Hematopoietic multipotent progenitor cell treated with erythropoietin and hydrocortisone succinate and interleukin-3 and kit ligand, for 6 days (in vitro differentiated cells): ENCODE measurements at regions not wholly inside any gene's neighbourhood (a gene's known extent, or its start where the extent isn't known, plus 50 kb on each side); places are given as distances from the start of the nearest gene placed in this dataset.

Experiments used
- DNase-seq: peaks from one replicate; pipeline ENCODE4 v3.0.0-alpha.2; 2015

GRCh38 chr9:129395633-129396364, 217.7 kb upstream of the IER5L start:
- DNase-seq = no peak

DNA sequence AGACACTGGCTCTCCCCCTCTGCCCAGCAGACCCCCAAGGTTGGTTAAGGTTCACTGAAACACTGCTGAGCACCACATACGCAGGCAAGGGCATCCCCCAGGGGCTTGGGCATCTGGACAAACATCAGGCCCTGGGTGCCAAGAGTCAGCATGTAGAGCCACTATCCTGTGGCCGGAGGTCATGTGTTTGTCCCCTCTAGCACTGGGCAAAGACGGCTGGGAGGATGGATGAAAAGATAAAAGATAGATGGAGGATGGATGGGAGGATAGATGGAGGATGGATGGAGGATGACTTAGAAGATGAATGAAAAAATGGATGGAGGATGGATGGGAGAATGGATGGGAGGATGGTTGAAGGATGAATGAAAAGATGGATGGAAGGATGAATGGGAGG, 216.8 kb upstream of the IER5L start:
- DNase-seq = no peak

- DNase-seq = no peak
Observed at GRCh38 chr9:129394061-129394885, 216.2 kb upstream of the IER5L start.

DNA sequence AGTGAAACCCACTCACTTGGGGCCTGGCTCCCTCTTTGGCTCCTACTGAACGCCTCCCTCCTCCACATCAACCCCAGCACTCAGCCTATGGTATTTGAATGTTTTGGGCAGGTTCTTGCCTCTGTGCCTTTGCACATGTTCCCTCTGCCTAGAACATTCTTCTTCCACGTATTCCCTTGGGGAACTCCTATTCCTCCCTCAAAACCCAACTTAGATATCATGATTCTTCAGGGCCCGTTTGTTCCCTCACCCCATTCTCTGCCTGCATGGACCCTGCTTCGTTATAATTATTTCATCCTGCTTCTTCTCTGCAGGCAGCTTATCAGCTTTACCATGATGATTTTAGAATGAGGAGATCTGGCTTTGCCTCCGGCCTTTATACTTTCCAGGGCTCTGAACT, 215.0 kb upstream of the IER5L start:
- no peak for DNase-seq

DNA sequence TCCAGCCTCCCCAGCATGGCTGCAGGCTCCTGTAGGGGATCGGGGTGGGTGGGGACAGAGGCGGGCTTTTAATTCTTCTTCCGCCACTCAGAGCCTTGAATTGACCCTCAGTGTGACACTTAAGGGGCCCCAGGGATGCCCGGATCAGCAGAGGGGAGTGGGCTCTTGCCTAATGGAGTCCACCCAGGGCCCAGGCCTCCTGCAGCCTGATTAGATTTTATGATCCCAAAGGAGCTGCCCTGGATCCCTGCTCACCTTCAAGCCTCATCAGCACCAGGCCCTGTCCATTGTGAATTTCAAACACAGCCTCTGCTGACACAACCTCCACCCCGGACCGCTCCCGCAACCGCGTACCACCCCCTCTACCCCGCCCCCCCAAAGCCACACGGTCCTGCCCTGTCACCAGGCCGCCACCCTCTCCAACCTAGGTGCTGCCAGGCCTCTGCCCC, 214.1 kb upstream of the IER5L start:
- peak; percentile 28 for DNase-seq

- no peak for DNase-seq
Observed at GRCh38 chr9:129391221-129391661, 213.2 kb upstream of the IER5L start.

- no peak for DNase-seq
Observed at GRCh38 chr9:129390541-129390940, 212.5 kb upstream of the IER5L start.

DNA sequence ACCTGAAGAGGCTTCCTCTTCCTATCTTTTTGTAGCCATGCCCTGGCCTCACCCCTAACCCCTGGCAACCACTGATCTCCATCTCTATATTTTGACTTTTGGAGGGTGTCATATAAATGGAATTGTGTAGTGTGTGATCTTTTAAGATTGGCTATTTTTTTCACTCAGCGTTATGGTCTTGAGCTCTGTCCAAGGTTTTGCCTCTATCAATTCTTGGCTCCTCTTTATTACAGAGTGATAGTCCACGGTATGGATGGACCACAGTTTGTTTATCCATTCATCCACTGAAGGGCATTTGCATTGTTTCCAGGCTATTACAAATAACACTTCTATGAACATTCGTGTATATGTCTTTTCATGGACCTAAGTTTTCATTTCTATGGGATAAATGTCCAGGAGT, 209.8 kb upstream of the IER5L start:
- DNase-seq = no peak

- no peak for DNase-seq
Observed at GRCh38 chr9:129386812-129387177, 208.7 kb upstream of the IER5L start.

GRCh38 chr9:129385211-129385934, 207.3 kb upstream of the IER5L start:
- no peak for DNase-seq

DNA sequence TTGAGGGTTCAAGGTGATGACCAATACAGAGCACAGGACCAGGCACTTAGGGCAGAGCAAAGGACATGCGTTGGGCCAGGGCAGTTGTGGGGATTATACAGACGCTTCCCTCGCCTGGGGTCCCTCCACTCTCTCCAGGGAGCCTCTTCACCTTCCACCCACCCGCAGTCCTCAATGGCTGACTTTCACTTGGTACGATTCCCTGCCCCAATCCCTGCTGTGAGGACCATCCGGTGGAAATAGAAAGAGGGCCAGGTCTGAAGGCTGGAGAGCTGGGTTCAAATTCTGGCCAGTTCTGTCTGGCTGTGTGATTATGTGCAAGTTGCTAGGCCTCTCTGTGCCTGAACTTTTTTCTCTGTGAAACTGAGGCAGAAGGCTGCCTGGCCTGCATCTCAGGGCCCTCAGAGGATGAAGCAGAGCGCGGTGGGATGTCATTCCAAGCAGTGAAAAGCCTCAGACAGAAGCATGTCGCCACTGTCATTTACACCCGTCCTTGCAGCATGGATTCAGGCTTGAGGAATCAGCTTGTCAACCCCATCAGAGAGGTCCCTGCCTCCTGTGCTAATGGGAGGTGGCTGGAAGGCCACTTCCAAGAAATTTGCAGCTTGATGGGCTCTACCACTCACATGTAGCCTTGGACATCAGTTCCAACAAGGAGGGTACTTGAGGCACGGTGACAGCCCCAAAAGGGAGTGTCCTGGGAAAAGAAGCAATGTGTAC, 206.6 kb upstream of the IER5L start:
- DNase-seq = no peak

DNA sequence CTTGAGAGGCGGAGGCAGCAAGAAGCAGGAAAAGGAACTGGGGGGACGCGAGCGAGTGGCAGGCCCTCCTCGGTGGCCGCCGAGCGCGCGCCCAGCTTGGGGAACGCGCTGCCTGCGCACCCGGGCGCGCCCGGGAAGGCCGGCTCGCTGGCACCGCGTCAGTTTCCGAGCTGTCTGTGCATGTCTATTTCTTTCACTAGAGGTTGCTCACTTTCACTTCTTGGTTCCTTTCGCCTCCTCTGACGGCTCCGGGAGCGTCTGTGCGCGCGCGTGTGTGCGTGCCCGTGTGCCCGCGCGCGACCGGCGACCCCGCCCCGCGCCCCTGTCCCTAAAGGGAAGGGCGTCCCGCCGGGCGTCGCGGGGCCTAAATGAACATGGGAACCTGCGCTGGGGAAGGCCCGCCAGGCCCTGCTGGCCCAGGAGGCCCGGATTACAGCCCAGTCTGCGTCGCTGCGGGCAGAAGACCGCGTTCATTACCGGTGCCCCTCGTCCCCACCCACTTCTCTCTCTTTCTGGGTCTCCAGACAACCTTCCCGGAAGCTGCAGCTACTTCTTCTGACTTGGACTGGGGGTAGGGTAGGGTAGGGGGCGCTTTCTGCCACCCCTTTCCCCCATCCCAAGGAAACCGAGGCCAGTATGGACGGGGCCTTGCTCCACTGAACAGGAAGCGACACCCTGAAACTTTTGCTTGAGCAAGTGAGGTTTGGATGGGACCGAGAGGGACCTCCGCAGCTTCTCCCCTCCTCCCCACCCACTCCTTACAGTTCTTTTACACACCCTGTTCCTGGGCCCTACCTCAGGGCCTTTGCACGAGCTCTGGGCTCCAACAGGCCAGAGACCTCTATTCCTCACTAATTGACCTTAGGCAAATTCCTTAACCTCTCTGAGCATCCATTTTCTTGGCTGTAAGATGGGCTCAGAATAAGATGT, 205.8 kb upstream of the IER5L start:
- peak; percentile 76 for DNase-seq

GRCh38 chr9:129383019-129383560, 205.0 kb upstream of the IER5L start:
- DNase-seq = peak; percentile 27

DNA sequence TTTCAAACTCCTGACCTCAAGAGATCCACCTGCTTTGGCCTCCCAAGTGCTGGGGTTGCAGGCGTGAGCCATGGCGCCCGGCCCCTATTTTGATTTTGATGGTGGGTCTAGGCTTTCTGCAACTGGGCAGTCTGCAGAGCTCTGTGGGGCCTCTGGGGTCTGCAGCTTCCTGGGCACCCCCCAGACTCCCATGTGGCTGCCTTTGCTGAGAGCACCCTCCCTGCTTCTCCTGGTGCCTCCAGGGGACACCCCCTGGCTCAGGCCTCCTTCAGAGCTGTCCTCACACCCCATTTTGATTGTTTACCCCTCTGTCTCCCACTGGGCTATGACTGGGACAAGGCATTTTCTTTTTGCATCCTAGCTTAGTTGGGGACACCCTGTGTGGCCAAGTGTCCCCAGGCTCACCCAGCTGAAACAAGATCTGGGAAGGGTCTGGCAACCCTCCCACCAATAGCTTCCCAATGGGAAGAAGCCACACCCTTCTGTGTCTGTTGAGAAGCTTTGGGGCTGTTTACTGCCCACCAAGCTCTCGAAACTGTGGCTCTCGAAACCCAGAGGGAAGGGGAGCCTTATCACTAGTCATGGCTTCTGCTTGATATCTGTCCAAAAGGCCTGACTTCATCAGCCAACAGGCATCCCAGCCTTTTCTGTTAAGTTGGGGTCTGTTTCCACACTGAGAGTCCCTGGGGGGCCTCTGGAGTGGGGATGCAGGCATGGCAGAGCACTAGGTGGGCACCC, 204.4 kb upstream of the IER5L start:
- DNase-seq = peak; percentile 31

GRCh38 chr9:129381481-129381957, 203.5 kb upstream of the IER5L start:
- no peak for DNase-seq

- DNase-seq = no peak
Observed at GRCh38 chr9:129380961-129381401, 202.9 kb upstream of the IER5L start.

- no peak for DNase-seq
Observed at GRCh38 chr9:129379886-129380285, 201.8 kb upstream of the IER5L start.

DNA sequence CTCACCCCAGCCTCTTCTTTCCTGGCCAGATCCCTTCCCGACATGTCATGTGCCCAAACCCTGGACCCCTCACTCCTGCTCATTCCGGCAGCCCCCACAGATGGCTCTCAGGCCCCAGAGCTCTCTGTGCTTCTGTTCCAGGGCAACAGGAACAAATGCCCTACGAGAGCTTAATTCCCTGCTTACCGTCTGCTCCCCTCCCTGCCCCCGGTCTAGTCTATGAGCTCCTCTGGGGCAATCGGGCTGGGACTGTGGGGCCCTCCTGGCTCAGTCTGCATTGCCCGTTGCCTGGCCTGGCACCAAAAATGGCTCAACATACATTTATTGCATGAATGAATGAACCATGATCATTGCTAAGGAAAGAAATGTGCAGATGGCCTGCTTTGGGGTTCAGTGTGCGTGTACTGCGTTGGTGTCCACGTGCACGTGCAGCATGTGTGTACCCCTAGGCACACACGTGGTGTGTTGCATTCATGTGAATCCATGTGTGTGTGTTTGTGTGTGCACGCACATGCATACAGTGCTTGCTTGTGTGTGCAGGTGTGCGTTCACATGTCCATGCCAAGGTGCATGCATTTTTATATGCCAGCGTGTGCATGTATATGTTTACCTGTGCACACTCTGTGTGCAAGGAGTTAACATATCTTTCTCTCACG, 201.2 kb upstream of the IER5L start:
- DNase-seq = no peak

DNA sequence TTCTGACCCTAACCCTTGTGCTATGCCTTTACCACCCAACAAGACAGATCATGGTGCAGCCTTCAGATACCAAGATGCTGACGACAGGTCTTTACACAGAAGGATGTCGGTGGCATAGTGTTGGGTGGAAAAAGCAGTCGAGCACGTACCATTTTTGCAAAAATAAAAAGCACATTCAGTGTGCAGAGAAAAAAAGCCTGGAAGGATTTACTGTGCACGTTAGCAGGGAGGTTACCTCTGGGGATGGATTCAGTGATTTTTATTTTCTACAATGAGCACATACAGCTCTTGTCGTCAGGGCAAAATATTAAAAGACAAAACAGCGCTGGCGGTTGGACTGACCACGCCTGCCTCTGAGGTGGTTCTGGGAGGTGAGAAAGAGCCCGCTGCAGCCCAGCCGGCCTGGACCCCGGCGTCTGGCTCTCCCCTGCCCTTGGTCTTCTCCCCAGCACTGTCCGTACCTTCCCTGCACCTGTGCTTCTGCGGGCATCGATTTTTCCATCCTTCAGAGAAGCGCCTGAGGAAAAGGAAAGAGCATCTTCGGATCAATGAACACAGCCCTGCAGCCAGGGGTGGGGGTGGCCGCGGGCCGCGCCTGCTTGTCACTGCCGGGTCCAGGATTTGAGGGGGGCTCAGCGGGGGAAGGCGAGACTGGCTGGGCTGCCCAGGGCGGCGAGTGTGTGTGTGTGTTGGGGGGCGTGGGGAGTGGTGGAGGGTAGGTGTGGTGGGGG, 200.0 kb upstream of the IER5L start:
- DNase-seq = no peak
